ENCODE measurements at regions not wholly inside any gene's neighbourhood (a gene's known extent, or its start where the extent isn't known, plus 50 kb on each side); places are given as distances from the start of the nearest gene placed in this dataset.

- TF ChIP-seq, protein P1, sequence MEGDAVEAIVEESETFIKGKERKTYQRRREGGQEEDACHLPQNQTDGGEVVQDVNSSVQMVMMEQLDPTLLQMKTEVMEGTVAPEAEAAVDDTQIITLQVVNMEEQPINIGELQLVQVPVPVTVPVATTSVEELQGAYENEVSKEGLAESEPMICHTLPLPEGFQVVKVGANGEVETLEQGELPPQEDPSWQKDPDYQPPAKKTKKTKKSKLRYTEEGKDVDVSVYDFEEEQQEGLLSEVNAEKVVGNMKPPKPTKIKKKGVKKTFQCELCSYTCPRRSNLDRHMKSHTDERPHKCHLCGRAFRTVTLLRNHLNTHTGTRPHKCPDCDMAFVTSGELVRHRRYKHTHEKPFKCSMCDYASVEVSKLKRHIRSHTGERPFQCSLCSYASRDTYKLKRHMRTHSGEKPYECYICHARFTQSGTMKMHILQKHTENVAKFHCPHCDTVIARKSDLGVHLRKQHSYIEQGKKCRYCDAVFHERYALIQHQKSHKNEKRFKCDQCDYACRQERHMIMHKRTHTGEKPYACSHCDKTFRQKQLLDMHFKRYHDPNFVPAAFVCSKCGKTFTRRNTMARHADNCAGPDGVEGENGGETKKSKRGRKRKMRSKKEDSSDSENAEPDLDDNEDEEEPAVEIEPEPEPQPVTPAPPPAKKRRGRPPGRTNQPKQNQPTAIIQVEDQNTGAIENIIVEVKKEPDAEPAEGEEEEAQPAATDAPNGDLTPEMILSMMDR (conservative IDR thresholded peaks at IDR 0.05 in 1 of 2, IDR thresholded peaks at IDR 0.05 in 1 of 2; ENCODE audit: low read depth in 1 of 2, low read length in 2 of 2): no peak
- TF ChIP-seq EZH2 (IDR thresholded peaks at IDR 0.05; ENCODE audit: low read length, missing control alignments): no peak
Observed at GRCh38 chr3:144424606-144425005, 453.0 kb downstream of the DIPK2A start.
